VCaP (cell line): ENCODE measurements at regions not wholly inside any gene's neighbourhood (a gene's known extent, or its start where the extent isn't known, plus 50 kb on each side); places are given as distances from the start of the nearest gene placed in this dataset.

Experiments
- H3K27ac ChIP-seq: fragments of 450-650 bp; 2 replicates; pipeline ENCODE4 v1.5.1; 2017
- TF ChIP-seq, protein P1 (sequence below): fragments of 450-650 bp; conservative IDR thresholded peaks from 2 replicates; pipeline ENCODE4 v1.5.1; 2017; ENCODE audit warnings: mild to moderate bottlenecking, moderate library complexity

DNA sequence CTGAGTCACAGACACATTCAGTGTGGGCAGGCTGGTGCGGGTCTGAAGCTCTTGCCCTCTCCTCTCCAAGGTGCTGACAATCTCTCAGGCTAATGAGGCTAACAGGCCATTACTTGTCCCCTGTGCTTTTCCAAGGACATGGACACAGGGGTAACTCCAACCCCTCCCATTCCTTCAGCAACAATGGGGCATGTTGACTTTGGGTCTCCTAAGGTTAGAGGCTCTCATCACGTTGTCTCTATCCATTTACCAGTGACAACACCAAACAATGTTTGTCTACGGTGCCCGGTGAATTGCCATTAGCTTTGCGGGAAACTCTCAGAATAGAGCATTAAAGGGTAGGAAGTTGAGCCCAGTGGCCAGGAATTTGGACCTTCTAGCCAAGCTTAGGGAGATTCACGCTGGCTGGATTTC is 101.6 kb upstream of the TNS3 start:
- no peak overlapping the region for H3K27ac ChIP-seq
- TF ChIP-seq, protein P1, sequence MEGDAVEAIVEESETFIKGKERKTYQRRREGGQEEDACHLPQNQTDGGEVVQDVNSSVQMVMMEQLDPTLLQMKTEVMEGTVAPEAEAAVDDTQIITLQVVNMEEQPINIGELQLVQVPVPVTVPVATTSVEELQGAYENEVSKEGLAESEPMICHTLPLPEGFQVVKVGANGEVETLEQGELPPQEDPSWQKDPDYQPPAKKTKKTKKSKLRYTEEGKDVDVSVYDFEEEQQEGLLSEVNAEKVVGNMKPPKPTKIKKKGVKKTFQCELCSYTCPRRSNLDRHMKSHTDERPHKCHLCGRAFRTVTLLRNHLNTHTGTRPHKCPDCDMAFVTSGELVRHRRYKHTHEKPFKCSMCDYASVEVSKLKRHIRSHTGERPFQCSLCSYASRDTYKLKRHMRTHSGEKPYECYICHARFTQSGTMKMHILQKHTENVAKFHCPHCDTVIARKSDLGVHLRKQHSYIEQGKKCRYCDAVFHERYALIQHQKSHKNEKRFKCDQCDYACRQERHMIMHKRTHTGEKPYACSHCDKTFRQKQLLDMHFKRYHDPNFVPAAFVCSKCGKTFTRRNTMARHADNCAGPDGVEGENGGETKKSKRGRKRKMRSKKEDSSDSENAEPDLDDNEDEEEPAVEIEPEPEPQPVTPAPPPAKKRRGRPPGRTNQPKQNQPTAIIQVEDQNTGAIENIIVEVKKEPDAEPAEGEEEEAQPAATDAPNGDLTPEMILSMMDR: no peak

DNA sequence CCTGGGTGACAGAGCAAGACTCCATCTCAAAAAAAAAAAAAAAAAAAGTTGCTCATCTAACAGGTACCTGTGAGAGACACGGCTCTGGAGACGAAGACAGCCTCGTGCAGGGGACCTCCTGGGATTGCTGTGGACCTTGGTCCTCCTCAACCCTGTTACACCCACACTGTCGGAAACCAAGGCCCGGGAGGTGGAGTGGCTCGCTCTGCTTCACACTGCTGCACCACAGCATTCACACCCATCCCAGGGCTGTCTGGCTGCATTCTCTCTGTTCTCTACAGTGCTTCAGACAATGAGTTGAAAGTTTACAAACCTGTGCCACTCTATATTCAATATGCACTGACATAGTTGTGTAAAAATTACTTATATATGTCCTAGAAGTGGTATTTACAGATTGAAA is 101.0 kb upstream of the TNS3 start:
- TF ChIP-seq, protein P1: no peak
- no peak overlapping the region for H3K27ac ChIP-seq

DNA sequence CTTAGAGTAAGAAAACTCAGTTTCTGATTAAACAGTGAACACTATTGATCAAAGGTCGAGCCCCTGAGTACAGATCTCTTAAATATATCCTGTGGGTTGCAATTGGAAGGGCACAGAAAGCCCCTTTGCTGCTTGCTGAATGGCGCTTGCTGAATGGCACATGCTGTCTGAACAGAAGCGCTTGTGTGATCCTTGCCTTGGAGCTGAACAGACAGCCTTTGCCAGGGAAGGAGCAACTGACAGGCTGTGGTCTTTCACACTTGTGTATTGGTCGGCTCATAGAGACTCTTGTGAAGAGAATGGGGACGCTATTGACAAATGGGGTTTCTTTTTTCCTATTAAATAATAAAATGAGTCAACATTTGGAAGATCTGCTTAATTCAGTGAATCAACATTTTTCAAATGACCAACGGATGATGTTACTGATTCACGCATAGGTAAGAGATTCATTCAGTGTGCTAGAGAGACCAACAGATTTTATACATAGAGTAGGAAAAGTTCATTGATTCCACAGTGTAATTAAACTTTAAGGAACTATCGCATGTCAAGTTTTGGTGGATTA is 99.4 kb upstream of the TNS3 start:
- TF ChIP-seq, protein P1: no peak
- no peak overlapping the region for H3K27ac ChIP-seq

DNA sequence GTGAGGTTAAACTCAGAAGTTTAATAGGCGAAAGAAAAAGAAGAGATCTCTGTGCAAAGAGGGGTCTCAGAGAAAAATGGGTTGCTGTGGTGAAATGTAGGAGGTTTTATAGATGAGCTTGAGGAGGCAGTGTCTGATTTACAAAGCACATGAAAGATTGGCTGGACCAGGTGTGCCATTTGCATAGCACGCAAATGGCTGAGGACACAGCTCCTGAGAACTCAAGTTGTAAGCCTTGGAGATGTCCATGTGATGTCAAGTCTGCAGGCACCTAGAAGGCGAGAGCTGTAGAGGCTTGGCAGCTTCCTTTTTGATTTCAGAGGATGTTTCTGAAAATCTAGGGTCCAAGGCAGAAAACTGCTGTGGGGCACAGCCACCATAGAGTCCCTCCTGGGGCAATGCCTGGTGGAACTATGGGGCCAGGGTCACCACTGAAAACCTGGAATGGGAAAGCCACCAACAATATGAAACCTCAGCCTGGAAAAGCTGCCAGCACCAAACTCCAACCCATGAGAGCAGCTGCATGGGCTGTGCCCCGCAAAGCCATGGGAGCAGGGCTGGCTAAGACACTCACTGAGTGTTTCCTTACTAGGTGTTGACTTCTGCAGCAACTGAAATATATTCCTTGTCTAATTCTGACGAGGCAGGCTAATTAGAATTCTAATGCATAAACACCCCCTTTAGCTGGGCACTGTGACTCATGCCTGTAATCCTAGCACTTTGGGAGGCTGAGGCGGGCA is 96.9 kb upstream of the TNS3 start:
- H3K27ac ChIP-seq: no peak overlapping the region
- TF ChIP-seq, protein P1: no peak

DNA sequence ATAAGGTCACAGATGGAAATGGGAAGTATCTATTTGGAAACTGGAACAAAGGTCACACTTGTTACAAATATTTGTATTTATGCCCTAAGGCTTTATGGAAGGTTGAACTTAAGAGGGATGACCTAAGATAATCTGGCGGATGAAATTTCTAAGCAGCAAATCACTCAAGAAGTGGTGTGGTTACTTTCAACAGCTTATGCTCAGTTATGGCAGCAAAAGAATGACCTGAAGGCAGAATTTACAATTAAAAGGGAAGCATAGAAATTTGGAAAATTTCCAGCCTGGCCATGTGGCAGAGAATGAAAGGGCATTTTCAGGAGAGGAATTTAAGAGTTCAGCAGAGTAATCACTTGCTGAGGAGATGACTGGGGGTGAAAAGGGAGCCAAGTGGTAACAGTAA is 95.8 kb upstream of the TNS3 start:
- TF ChIP-seq, protein P1: no peak
- no peak overlapping the region for H3K27ac ChIP-seq

DNA sequence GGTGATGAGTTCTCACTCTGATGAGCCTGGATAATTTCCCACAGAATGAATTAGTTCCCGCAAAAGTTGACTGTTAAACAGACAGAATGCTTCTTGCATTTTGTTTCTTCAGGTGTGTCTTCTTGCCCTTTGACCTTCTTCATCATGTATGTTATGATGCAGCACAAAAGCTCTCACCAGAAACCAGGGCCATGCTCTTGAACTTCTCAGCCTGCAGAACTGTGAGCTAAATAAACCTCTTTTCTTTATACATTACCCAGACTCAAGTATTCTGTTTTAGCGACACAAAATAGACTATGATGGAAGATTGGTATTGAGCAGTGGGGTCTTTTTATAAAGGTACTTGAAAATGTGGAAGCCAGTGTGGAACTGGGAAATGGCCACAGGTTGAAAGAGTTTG is 95.2 kb upstream of the TNS3 start:
- TF ChIP-seq, protein P1: no peak
- H3K27ac ChIP-seq: no peak overlapping the region

DNA sequence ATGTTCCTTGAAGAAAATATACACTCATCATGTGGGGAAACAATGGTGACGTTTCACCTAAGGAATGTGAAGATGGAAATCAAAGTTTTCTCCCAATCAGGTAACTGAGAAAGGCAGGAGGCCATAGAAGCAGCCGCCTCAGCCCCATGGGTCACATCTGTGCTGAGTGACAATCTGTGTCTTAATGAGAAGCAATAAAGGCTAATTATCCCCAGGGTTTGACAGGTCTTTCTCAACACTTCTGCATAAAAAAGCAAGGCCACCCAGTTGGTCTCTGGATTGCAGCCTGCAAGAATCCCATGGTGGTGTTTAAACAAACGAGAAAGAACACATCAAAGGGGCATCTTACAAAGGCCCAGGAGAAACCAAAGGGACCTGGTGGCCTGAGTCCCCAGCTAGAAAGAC is 91.1 kb upstream of the TNS3 start:
- TF ChIP-seq, protein P1: no peak
- no peak overlapping the region for H3K27ac ChIP-seq
